ENCODE measurements at regions not wholly inside any gene's neighbourhood (a gene's known extent, or its start where the extent isn't known, plus 50 kb on each side); places are given as distances from the start of the nearest gene placed in this dataset.

- Histone ChIP-seq H4K20me1 (ENCODE audit: low read depth) (no peaks in the 10 kb centered on the region), H3K9me3 (ENCODE audit: low read depth) (no peaks in the 10 kb centered on the region), H3K27ac (no peak overlapping the region), H3K9ac (no peak overlapping the region), H3K27me3 (no peaks in the 10 kb centered on the region), H3K36me3 (no peaks in the 10 kb centered on the region), H2AFZ (replicated peaks) (no peak overlapping the region), H3K4me1 (no peaks in the 10 kb centered on the region), H3K4me2 (no peak overlapping the region), H3F3A (ENCODE audit: low read depth) (no peaks in the 10 kb centered on the region), H3K4me3 (no peak overlapping the region), H3K79me2 (ENCODE audit: low read depth) (no peaks in the 10 kb centered on the region)
- Mint-ChIP-seq H3K9me3 (peaks cover 6% of the 10 kb centered on the region), H3K27me3 (ENCODE audit: insufficient read depth, low read depth) (peaks cover 3% of the 10 kb centered on the region), H3K27ac (no peak overlapping the region), H3K4me3 (no peak overlapping the region), H3K4me1 (peaks cover 18% of the 10 kb centered on the region), H3K36me3 (no peaks in the 10 kb centered on the region)
- no peak for DNase-seq (ENCODE audit: low spot score)
- TF ChIP-seq CTCF (IDR thresholded peaks at IDR 0.05) = no peak
- TF ChIP-seq EZH2phosphoT487 (IDR thresholded peaks at IDR 0.05) = no peak
- no peak for TF ChIP-seq EZH2 (IDR thresholded peaks at IDR 0.05)
Measured at GRCh38 chr9:80605793-80606192, 1034.0 kb downstream of the TLE4 start.

- no peak for TF ChIP-seq EZH2phosphoT487 (IDR thresholded peaks at IDR 0.05)
- no peak for TF ChIP-seq EZH2 (IDR thresholded peaks at IDR 0.05)
- peak; percentile 68 for TF ChIP-seq CTCF (IDR thresholded peaks at IDR 0.05)
- Histone ChIP-seq H3K27me3 (no peaks in the 10 kb centered on the region), H3K4me2 (no peak overlapping the region), H3K9ac (no peak overlapping the region), H2AFZ (replicated peaks) (no peak overlapping the region), H3K4me3 (no peak overlapping the region), H3K27ac (no peak overlapping the region), H3K4me1 (no peaks in the 10 kb centered on the region), H3K36me3 (no peaks in the 10 kb centered on the region), H4K20me1 (ENCODE audit: low read depth) (no peaks in the 10 kb centered on the region), H3F3A (ENCODE audit: low read depth) (no peaks in the 10 kb centered on the region), H3K79me2 (ENCODE audit: low read depth) (no peaks in the 10 kb centered on the region), H3K9me3 (ENCODE audit: low read depth) (no peaks in the 10 kb centered on the region)
- Mint-ChIP-seq H3K9me3 (peaks cover 3% of the 10 kb centered on the region), H3K4me1 (peaks cover 18% of the 10 kb centered on the region), H3K4me3 (no peak overlapping the region), H3K27me3 (ENCODE audit: insufficient read depth, low read depth) (peaks cover 3% of the 10 kb centered on the region), H3K36me3 (no peaks in the 10 kb centered on the region), H3K27ac (no peak overlapping the region)
- peak; percentile 40 for DNase-seq (ENCODE audit: low spot score)
Measured at GRCh38 chr9:80605129-80605528, 1033.4 kb downstream of the TLE4 start.

- no peaks in the 10 kb centered on the region for H3K79me2 ChIP-seq (ENCODE audit: low read depth)
- Mint-ChIP-seq H3K4me1 (peaks cover 15% of the 10 kb centered on the region), H3K36me3 (no peaks in the 10 kb centered on the region), H3K27me3 (ENCODE audit: insufficient read depth, low read depth) (peaks cover 3% of the 10 kb centered on the region), H3K4me3 (no peak overlapping the region), H3K9me3 (peaks cover 3% of the 10 kb centered on the region), H3K27ac (no peak overlapping the region)
- H3K9ac ChIP-seq = no peak overlapping the region
- H3K4me3 ChIP-seq = no peak overlapping the region
- H3K36me3 ChIP-seq = no peaks in the 10 kb centered on the region
- no peaks in the 10 kb centered on the region for H3K9me3 ChIP-seq (ENCODE audit: low read depth)
- H3K4me2 ChIP-seq = no peak overlapping the region
- no peak overlapping the region for H2AFZ ChIP-seq (replicated peaks)
- no peak overlapping the region for H3K27ac ChIP-seq
- no peaks in the 10 kb centered on the region for H3F3A ChIP-seq (ENCODE audit: low read depth)
- TF ChIP-seq EZH2 (IDR thresholded peaks at IDR 0.05) (no peak), CTCF (IDR thresholded peaks at IDR 0.05) (no peak), EZH2phosphoT487 (IDR thresholded peaks at IDR 0.05) (no peak)
- H3K4me1 ChIP-seq = no peaks in the 10 kb centered on the region
- no peak for DNase-seq (ENCODE audit: low spot score)
- H3K27me3 ChIP-seq = no peaks in the 10 kb centered on the region
- H4K20me1 ChIP-seq (ENCODE audit: low read depth) = no peaks in the 10 kb centered on the region
Measured at GRCh38 chr9:80602291-80602690, 1030.5 kb downstream of the TLE4 start.

Measured in neural progenitor cell (in vitro differentiated cells).